Posterior cingulate gyrus (tissue), 11 donors: ENCODE measurements at regions not wholly inside any gene's neighbourhood (a gene's known extent, or its start where the extent isn't known, plus 50 kb on each side); places are given as distances from the start of the nearest gene placed in this dataset.
A peak's percentile ranks its signal among the peaks of the same experiment; 100 is the strongest.
"Not testable (repeated sequence)": the region's sequence is repeated elsewhere in the genome, so short reads cannot be mapped to it uniquely, and the experiment has no call there.

Experiments used
- DNase-seq, 10 donors: peaks; one replicate each; pipeline versions ENCODE4 v3.0.0 to v3.0.0-alpha.2; 2020 to 2021; ENCODE audit warnings: mixed read lengths in 3 of 10
- intact Hi-C: fragments of 100-400 bp; cut with DNase I; formaldehyde crosslinking; loops from one replicate; pipeline ENCODE4 v1.15.1; 2023

DNA sequence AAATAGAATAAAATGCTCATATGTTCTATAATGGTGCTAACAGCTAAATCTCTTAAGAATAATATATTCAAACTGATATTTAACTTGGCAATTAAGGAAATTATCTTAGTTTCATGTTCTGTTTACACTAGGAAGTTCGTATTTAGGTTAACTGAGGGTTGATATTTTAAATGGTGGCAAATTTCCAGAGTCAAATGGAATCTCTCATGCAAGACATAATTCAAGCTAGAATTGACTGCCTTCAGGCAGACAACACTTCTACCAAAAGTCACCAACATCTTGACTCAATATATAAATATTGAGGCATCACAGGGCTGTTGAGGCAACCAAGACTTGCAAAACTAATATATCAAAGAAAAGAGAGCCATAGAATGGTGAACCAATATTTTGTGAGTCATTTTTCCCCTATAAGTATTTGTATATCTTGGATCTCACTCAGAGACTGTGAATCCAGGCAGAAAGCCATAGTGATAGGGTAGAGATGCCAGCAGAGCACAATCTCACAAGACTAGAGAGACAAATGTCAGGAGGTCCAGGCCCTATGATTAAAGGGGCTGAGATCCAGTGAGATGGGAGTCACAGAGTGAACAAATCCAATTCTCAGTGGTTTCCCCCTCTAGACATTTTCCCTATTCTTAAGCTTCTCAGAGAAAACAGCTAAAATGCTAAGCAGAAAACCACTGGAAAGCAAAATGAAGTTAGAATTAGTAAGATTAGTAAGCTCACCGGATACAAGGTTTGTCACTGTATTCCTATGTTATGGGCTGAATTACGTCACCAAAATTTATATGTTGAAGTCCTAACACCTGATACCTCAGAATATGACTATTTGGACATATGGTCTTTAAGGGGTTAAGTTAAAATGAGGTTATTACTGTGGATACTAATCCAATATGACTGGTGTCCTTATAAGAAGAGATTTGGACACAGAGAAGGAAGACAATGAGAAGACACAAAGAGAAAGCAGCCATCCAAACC is 358.2 kb upstream of the UBE2E3 start:
- no peak for DNase-seq
- intact Hi-C loops = no loop called here

DNA sequence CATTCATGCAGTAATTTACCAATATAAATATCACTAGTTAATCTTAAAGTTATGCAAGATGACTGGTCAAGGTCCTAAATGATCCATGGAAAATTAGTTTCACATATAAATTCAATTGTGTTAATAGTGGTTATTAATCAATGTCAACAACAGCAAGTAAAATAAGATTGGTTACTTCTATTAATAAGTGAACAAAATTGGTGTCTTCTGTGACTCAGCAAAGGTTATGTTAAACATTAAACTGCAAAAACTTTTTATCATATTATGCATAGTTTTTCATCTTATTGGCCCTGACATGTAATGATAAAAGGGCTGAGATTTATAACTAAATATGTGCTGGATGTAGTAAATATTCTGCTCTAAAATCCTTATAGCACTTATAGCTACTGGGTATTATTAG is 359.0 kb upstream of the UBE2E3 start:
- no peak for DNase-seq
- intact Hi-C loops = no loop called here

DNA sequence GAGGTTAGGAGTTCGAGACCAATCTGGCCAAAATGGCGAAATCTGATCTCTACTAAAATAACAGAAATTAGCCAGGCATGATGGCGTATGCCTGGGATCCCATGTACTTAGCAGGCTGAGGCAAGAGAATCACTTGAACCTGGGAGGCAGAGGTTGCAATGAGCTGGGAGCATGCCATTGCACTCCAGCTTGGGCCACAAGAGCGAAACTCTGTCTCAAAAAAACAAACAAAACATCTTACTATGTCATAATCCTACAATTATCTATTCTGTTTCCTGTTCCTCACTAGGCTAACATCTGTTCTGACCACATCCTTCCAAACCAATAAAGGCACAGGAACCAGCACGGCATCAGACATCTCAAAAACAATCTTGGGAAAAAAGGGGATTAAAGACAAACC is 361.8 kb upstream of the UBE2E3 start:
- intact Hi-C loops = no loop called here
- DNase-seq = no peak

DNA sequence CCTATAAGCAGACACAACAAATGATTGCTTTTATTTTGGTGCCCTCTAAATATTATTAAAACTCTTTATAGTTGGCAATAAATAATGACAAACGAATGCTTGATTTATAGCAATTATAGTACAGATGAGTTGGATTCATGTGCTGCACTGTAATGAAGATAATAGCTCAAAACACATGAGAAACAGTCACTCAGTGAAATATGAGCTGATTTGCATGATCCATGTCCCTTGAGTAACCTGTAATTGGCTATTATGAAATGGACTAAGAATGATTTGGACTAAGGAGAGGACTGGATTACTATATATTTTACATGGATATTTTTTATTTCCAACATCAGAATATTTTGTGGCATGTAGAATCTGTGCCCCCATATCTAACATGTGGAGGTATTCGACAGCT is 365.6 kb upstream of the UBE2E3 start:
- intact Hi-C loops = no loop called here
- no peak for DNase-seq

DNA sequence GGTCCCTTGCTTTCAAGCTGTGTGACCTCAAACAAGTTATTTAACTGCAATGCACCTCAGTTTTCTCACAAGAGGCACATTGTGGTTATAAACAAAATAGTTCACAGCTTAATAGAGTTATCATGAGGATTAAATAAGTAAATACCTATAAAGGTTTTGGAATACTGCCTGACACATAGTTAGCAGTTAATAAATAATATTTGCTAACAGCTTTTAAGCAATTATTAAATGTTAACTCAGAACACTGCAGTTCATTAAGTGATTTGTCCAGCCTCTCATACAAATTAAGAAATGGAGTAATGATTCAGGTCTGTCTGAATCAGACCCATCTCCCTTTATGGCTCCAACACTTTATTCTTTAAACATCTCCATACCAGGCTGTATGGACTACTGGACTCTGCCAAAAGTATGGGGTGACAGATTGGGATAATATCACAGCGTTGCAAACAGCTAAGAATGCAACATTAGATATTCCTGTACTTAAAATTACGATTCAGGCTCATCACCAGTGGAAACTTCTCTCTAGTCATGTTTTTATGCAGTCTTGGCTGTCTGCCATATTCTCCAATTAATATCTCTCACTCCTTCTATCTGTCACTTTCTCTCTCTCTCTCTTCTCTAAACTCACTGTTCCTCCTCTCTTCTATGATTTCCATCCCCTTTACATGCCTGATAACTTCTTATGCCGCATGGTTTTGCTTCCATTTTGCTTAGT is 370.6 kb upstream of the UBE2E3 start:
- intact Hi-C loops = no loop called here
- no peak for DNase-seq

DNA sequence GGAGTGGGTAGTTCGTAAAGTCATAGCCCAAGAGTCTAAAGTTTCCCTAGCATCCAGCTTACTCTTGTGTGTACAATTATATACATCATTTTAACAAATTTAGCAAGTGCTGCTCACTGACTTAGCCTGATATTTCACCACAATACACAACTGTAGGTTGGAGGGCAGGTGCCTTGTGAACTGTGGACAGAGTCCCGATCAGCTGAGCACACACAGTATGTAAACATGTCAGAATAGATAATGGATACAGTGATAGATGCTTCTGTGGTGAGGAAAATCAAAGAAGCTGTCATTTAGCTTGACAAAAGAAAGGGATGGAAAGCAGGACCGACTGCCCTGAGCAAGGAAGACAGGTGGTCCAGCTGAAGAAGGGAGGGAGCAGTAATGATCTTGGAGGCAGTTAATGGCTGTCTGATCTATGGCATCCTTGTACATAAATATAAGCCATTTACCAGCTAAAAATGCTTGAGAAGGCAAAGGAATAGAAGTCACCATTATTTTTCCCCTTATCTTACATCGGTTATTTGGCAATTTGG is 372.8 kb upstream of the UBE2E3 start:
- intact Hi-C loops = no loop called here
- DNase-seq = no peak

DNA sequence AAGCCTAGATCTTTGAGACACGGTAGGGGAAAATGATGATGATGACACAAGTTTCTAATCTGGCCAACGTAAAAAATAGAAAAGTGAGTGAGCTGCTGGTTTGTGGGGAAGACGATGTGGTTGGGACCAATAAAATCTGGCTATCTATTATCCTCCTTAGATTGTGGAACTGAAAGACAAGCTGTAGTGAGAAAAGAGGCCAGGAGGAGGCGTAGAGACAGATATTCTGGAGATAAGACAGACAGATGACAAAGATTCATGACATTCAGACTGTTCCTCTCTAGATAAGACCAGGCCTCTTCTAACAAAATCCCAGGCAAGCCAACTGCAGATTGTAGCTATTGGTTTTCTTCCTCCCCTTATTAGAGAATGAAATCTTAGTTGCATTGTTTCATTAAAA is 376.3 kb upstream of the UBE2E3 start:
- intact Hi-C loops = no loop called here
- DNase-seq = no peak

DNA sequence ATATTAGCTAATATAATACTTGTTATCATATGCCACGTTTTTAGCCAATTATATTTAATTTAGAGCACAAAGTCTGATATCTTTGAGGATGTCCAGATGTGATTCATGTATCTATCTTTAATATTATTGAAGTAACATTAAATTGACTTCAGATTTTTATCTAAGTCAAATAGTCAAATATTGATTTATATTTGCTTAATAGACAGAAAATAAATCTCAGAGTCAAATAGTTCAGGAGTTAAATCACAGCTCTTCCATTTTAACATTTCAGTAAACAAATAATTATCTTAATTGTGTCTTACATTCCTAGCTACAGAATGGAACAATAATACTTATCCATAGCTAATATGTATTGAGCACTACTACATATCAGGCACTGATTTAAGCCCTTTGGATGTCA is 379.4 kb upstream of the UBE2E3 start:
- no peak for DNase-seq
- intact Hi-C loops = no loop called here

DNA sequence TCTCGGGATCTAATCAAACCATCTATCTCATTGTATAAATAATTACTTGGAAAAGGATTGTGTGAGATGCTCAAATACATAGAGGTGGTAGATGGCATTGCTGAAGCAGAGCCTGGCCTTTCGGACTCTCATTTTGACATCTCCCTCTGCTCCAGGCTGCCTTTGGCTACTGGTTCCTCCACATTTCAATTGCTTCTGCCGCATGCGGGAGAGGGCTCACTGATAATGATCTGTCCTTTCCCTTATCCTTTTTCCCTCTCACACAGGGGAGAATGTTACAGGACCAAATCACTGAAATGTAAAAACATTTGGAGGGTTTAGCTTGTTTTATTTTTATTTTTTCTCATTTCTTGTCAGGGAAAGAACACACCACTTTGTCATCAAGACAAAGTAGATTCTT is 380.6 kb upstream of the UBE2E3 start:
- intact Hi-C loops = no loop called here
- peak in 2 of 10 donors; percentile 16 to 21 for DNase-seq

DNA sequence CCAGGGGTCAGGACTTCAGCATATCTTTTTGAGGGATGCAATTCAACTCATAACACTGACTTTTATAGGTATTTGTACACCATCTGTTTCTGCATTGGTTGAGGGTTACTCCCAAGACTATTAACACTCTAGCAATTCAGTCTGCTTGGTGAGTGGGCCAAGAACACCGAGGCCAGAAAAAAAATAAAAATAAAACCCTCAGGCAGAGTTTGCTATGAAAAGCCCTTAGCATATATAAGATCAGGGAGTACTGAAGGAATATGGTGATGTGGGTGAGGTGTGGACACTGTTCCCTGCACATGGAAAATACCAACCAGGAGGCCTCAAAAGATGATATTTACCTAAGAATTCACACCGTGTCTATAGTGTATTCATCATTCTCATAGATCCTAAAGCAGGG is 383.2 kb upstream of the UBE2E3 start:
- intact Hi-C loops = no loop called here
- no peak for DNase-seq

DNA sequence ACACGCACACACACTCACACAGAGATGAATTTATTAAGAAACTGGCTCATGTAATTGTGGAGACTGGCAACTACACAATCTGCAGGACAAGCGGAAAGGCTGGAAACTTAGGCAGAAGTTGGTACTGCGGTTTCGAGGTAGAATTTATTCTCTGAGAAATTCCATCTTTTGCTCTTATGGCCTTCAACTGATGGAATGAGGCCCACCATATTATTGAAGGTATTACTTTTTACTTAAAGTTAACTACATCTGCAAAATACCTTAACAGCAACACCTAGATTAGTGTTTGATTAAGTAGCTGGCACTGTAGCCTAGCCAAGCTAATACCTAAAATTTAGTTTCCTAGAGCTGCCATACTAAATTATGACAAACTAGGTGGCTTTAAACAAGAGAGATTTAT is 384.0 kb upstream of the UBE2E3 start:
- DNase-seq = no peak
- intact Hi-C loops = no loop called here

DNA sequence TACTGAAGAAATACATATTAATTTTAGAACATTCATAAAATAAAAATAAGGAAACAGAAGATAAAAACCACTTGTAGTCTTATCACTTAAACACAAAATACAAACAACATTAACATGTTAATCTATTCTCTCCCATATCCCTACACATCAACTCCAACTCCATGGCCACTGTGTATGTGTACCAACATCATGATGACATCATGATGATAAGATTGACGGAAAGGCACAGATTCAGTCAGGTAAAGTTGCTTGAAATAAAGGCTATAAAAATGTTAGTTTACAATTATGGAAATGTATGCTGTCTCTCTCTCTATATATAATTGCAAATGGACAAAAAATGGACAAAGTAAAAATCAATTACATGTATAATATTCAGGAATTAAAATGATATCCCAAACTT is 388.5 kb upstream of the UBE2E3 start:
- DNase-seq = no peak
- intact Hi-C loops = no loop called here

DNA sequence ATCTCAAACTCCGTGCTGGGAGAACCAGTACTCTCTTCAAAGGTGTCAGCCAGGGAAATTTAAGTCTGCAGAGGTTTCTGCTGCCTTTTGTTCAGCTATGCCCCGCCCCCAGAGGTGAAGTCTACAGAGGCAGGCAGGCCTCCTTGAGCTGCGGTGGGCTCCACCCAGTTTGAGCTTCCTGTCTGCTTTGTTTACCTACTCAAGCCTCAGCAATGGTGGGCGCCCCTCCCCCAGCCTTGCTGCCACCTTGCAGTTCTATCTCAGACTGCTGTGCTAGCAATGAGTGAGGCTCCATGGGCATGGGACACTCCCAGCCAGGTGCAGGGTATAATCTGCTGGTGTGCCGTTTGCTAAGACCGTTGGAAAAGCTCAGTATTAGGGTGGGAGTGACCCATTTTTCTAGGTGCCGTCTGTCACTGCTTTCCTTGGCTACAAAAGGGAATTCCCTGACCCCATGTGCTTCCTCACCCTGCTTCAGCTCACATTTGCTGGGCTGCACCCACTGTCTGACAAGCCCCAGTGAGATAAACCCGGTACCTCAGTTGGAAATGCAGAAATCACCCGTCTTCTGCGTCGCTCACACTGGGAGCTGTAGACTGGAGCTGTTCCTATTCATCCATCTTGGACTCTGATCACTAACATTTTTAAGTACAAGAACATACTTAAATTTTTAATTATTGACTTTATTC is 389.2 kb upstream of the UBE2E3 start:
- intact Hi-C loops, DNase-seq: not testable (repeated sequence)

DNA sequence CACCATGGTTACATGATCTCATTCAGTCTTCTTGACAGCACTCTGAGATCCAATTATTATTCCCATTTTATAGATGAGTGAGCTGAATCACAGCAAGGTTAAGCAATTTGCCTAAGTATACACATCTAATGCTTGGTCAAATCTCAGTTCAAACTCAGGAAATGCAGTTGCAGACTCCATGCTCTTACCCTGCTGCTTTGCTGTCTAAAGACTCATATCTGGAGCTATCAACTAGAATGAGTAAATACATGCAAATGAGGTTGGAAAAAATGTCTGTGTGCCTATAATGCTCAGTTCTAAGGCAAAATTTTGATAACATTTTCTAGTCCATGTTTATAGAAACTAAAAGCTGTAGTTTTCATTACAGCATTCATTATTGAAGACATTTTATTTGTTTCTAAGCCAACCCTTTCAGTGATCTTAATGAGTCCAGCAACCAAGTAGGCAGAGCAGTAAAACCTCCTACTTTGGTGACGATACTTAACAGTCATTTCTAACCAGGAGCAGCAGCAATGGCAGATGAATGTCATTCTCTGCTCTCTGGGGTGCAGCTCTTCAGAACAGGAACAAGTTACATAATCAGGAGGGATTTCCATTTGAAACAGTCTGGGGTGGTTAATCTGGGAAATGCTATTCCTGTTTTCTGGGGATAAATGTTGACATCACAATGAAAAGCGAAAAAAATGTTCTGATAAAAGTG is 396.8 kb upstream of the UBE2E3 start:
- DNase-seq = no peak
- intact Hi-C loops = no loop called here

DNA sequence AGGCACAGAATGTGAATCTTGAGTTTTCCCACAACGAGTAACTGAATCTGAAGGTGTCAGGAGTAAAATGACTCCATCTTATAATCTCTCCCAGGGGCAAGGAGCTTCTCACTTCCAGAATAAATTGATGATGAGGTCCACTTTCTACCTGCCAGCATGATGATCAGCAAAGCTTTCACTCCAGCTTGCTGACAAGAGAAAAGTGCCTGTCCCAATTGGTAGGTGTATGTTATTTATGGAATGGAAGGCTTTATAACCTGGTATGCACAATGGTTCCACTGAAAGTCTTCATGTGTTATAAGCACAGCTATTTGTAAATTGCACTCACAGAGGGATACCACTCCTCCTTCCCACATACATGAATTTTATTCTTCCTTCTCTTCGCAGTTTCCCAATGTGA is 401.0 kb upstream of the UBE2E3 start:
- intact Hi-C loops = no loop called here
- no peak for DNase-seq

DNA sequence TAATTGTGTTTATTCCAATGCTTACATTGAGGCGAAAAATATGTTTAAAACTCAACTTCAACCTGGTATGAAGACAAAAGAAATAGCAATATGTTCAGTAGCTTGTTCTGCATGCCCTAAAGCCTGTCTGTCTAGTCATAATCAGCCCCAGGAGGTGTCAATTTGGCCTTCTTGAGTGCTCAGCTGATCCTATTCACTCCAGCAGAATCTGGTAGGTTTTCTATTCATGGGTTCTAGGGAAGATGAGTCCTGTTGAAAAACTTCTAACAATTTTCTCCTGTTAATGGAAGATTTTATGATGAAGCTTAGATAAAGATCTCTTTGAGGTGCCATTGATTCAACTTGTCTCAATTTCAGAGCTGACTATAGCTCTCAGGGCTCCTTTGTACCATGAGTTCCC is 402.0 kb upstream of the UBE2E3 start:
- no peak for DNase-seq
- intact Hi-C loops = no loop called here

DNA sequence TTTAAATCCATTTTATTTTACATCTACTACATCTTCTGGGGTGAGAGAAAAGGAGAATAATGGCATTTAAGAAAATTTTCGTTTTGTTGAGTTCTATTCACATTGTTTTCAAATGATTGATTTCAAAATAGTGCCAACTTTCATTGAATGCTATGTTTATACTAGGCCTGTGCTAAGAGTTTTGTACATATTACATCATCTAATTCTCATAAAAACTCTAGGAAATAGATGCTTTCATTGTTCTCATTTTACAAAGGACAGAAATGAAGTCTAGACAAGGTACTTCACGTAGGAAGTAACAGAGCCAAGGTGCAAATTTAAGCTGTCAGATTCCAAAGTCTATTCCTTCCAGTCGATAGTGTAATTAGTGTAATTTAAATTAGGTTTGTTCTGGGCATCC is 402.8 kb upstream of the UBE2E3 start:
- intact Hi-C loops = no loop called here
- DNase-seq = no peak

DNA sequence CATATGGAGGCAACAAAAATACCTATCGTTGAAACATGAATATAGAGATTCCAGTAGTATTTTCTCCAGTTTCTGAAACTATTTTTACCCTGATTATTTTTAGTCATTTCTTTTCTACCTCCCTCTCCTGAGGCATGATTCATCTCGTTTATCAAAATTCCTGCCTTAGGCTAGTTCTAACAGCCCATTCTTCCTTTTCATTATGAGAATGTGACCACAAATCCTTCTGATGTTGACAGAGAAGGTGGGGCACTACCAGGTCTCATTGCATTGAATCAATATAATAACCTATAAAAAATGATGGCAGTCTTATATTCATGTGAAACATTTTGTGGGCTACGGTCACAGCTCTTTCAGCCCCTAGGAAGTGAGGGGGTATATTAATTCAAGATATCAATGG is 406.5 kb upstream of the UBE2E3 start:
- intact Hi-C loops = no loop called here
- DNase-seq = no peak

DNA sequence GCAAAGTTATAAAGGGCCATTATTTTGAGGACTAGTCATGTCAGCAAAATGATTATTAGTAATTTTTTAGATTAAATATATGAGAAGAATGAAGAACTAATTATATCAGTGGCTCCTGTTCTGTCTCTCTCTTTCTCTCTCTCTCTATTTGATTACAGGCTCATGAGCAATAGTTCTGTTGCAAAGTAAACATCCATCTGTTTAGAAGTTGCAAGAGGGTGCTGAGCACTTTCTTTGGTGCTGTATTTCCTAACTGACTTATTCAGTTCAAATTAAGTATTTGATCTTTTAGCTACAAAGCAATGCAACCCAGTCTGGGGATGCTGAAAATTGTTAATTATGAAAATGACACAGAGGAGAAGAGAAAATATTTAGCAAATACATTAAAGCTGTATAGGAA is 408.1 kb upstream of the UBE2E3 start:
- intact Hi-C loops = no loop called here
- DNase-seq = no peak

DNA sequence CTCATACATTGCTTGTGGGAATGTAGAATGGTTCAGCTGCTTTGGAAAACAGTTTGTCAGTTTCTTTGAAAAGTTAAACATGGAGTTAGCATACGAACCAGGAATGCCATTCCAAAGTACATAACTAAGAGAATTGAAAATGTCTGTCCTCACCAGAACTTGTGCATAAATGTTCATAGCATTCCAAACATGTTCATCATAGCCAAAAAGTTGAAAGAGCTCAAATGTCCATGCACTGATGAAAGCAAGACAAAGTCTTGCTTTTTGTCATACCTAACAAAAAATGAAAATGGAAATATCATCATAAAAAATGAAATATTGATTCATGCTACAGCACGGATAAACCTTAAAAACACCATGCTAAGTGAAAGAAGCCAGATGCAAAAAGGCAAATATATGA is 408.8 kb upstream of the UBE2E3 start:
- intact Hi-C loops = no loop called here
- no peak for DNase-seq

DNA sequence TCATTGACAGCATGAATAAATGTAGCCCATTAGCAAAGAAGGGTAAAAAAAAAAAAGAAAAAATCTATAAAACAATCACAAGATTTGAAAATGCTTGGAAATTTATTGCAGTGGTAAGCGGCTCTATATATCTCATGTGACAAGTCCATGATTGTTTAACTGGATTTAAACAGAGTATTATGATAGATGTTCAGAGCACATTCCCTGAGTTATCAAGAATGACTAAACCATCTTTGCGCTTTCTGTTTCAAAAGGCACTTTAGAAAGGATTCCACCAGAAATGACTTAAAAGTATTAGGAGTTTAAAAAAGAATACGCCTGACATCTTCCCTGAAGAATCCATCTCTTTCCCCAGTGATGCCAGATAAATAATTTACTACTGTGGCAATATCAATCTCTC is 409.5 kb upstream of the UBE2E3 start:
- DNase-seq = no peak
- intact Hi-C loops = no loop called here
